Aorta (tissue), 5 donors: ENCODE measurements at regions not wholly inside any gene's neighbourhood (a gene's known extent, or its start where the extent isn't known, plus 50 kb on each side); places are given as distances from the start of the nearest gene placed in this dataset.

Experiments
- ATAC-seq: fragments of 200-7000 bp; cut with Tn5 transposase; one replicate; pipeline ENCODE4 v1.9.1; 2022; ENCODE audit warnings: moderate library complexity; ENCODE audit not compliant: low FRiP score
- DNase-seq, 2 donors: peaks; one replicate each; pipeline ENCODE4 v3.0.0-alpha.2; 2020
- H3K27ac ChIP-seq, 2 donors: one replicate each; pipeline ENCODE4 v1.5.1; 2013; ENCODE audit warnings: low read length in 2 of 2, mild to moderate bottlenecking in 2 of 2, moderate library complexity in 2 of 2, control low read depth in 1 of 2, inconsistent platforms in 1 of 2, low read depth in 1 of 2
- H3K27me3 ChIP-seq, 2 donors: one replicate each; pipeline ENCODE4 v1.6.1; 2013; ENCODE audit warnings: control low read depth in 1 of 2, low read length in 1 of 2, mild to moderate bottlenecking in 1 of 2, moderate library complexity in 1 of 2; ENCODE audit not compliant: insufficient read depth in 2 of 2, control insufficient read depth in 1 of 2
- H3K36me3 ChIP-seq, 2 donors: one replicate each; pipeline ENCODE4 v1.6.1; 2013; ENCODE audit warnings: control low read depth in 1 of 2, low read length in 1 of 2, mild to moderate bottlenecking in 1 of 2; ENCODE audit not compliant: insufficient read depth in 2 of 2, control insufficient read depth in 1 of 2
- H3K4me1 ChIP-seq, 2 donors: one replicate each; pipeline ENCODE4 v1.6.1; 2013; ENCODE audit warnings: low read length in 2 of 2, control low read depth in 1 of 2, mild to moderate bottlenecking in 1 of 2, moderate library complexity in 1 of 2; ENCODE audit not compliant: insufficient read depth in 2 of 2, control insufficient read depth in 1 of 2
- H3K4me3 ChIP-seq, 2 donors: one replicate each; pipeline ENCODE4 v1.5.1; 2013; ENCODE audit warnings: low read length in 2 of 2, control low read depth in 1 of 2, mild to moderate bottlenecking in 1 of 2
- H3K9me3 ChIP-seq: one replicate; pipeline ENCODE4 v1.6.1; 2013; ENCODE audit warnings: mild to moderate bottlenecking, low read length; ENCODE audit not compliant: control insufficient read depth
- WGBS, 2 donors: extraction: QIAGEN DNeasy Blood & Tissue Kit; methylation state at CpG; one replicate each; pipeline ENCODE4 v1.1.7; 2013; 5-methylcytosine and 5-hydroxymethylcytosine counted together
- intact Hi-C, 2 donors: fragments of 100-400 bp; cut with DNase I; formaldehyde crosslinking; loops; one replicate each; pipeline versions ENCODE4 v1.14.2 to v1.15.0; 2022
- donor health status: healthy with polysubstance abuse.
- donor health status: Bipolar disorder and iron deficiency.
- donor health status: DM: no; HTN: no; CAD: no.
- donor health status: DM: no; HTN: no; CAD: no.
- donor health status: DM: yes; HTN: yes; CAD: no.

DNA sequence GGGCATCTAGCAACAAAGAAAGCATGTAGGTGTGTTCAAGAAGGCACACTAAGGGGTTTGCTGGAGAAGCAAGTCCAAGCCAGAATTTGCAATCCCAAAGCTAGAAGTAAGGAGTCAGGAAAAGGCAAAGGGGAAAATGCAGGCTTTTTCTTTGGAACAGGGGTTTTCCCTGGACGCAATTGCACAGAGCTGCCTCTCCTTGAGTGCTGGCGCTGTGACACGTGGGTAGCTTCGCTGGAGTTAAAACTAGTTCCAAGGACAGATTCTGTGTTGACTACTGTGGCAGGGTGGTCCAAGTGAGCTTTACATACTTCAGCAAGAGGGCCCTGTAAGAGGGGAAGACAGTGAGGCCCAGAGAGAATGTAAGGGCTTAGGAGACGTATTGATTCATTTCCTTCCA lies 277.1 kb downstream of the ADGRA3 start:
- 41% methylated on average over 5 of the region's 5 CpGs for WGBS, 2 donors
- no peak overlapping the region for H3K27ac ChIP-seq
- intact Hi-C loops: no loop called here
- DNase-seq (no peak), ATAC-seq (no peak)
- H3K9me3 ChIP-seq: no peaks in the 10 kb centered on the region
- H3K4me3 ChIP-seq: no peak overlapping the region
- H3K27me3 ChIP-seq: no peaks in the 10 kb centered on the region
- no peaks in the 10 kb centered on the region for H3K4me1 ChIP-seq
- H3K36me3 ChIP-seq: no peaks in the 10 kb centered on the region

DNA sequence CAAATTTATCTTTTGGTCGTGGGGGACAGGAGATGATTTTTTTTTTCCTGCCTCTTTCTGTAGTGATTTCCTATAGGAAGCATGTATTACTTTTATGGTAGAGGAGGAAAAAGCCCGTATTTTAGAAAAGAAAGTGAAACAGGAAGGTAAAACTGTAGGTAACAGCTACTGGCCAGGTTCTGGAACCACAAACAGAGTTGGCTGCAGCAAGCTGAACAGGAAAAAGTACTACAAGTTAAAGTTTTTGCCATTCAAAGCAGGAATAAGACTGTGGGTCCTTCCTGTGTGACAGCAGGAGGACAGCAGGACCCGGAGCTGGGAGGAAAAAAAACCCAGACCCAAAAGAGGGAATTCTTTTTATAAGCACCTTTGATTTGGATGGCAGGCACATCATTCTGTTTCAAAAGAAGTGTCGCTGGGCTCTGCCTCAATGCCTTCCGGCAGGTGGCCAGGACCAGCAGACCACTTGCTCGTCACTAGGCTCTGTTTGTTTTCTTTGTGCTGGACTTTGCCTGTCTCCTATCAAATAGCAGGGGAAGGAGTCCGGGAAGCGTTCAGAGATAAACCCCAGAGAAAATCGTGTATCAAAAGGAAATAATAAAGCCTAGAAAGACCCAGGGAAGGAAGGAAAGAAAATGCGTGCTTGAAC lies 277.9 kb downstream of the ADGRA3 start:
- WGBS, 2 donors: 19 to 34% methylated on average over 10 of the region's 10 CpGs
- H3K27ac ChIP-seq: no peak overlapping the region
- H3K4me3 ChIP-seq: no peak overlapping the region
- H3K9me3 ChIP-seq: no peaks in the 10 kb centered on the region
- ATAC-seq (no peak), DNase-seq (no peak)
- intact Hi-C loops: no loop called here
- no peaks in the 10 kb centered on the region for H3K36me3 ChIP-seq
- H3K27me3 ChIP-seq: no peaks in the 10 kb centered on the region
- H3K4me1 ChIP-seq: no peaks in the 10 kb centered on the region

DNA sequence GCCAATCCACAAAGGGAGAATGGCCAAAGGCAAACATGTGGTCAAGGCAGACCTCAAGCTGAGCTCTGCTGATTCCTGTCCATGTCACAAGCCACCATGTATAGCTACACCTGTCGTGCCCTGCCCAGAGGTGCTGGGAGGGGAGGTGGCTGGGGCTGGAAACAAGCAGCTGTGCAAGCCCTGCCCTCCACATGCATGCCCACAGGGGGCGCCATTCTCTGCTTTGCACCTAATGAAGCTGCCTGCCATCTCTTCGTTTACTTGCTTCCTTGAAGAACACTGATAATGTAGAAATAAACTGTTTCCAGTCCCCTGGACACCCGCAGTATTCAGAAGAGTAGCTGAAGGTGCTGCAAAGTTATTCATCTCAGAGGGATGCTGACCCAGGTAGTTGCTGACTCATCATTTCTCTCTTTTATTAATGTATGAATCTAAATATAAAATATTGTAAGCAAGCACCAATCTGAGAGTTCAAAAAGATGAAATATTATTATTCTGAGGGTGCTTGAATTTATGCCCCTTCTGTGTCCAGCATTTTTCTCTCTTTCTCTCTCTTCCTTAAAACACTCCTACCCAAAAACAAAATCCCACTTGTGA lies 278.6 kb downstream of the ADGRA3 start:
- intact Hi-C loops: no loop called here
- Histone ChIP-seq H3K27me3 (no peaks in the 10 kb centered on the region), H3K4me1 (no peaks in the 10 kb centered on the region), H3K27ac (no peak overlapping the region), H3K4me3 (no peak overlapping the region), H3K9me3 (no peaks in the 10 kb centered on the region), H3K36me3 (no peaks in the 10 kb centered on the region)
- no peak for ATAC-seq
- WGBS, 2 donors: 28 to 29% methylated on average over 4 of the region's 4 CpGs
- DNase-seq: no peak

- no peaks in the 10 kb centered on the region for H3K4me1 ChIP-seq
- 23 to 29% methylated on average over 7 of the region's 7 CpGs for WGBS, 2 donors
- intact Hi-C loops: no loop called here
- no peaks in the 10 kb centered on the region for H3K27me3 ChIP-seq
- ATAC-seq (no peak), DNase-seq (no peak)
- H3K36me3 ChIP-seq: no peaks in the 10 kb centered on the region
- no peak overlapping the region for H3K4me3 ChIP-seq
- no peak overlapping the region for H3K27ac ChIP-seq
- no peaks in the 10 kb centered on the region for H3K9me3 ChIP-seq
These were observed 280.2 kb downstream of the ADGRA3 start for GRCh38 chr4:22235698-22236097.

- intact Hi-C loops: no loop called here
- H3K36me3 ChIP-seq: no peaks in the 10 kb centered on the region
- 40 to 53% methylated on average over 7 of the region's 7 CpGs for WGBS, 2 donors
- H3K4me3 ChIP-seq: no peak overlapping the region
- no peaks in the 10 kb centered on the region for H3K4me1 ChIP-seq
- H3K27ac ChIP-seq: no peak overlapping the region
- no peak for ATAC-seq
- H3K9me3 ChIP-seq: no peaks in the 10 kb centered on the region
- H3K27me3 ChIP-seq: no peaks in the 10 kb centered on the region
- no peak for DNase-seq
These were observed 282.6 kb downstream of the ADGRA3 start for GRCh38 chr4:22233230-22233629.

DNA sequence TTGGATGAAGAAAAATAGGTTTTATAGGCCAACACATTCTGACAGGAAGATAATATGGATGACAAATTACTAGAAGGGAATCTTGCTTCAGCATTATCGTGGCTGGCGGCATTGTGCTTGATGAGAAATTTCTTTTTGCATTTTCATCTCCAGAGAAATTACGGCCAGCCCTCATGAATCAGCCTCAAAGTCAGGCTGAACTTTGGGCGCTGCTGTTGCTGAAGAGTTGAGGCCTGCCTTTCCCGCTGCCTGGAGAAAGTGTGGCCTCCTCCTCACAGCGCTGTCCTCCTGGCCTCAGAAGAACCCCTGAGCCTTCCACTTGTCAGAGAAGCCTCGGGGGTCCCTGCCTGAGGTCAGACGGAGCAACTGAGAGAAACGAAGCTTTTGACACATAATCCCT lies 272.4 kb upstream of the KCNIP4 start:
- H3K36me3 ChIP-seq: no peaks in the 10 kb centered on the region
- no peaks in the 10 kb centered on the region for H3K9me3 ChIP-seq
- H3K4me3 ChIP-seq: no peak overlapping the region
- ATAC-seq (peak; percentile 27), DNase-seq (no peak)
- H3K4me1 ChIP-seq: no peaks in the 10 kb centered on the region
- intact Hi-C loops: no loop called here
- WGBS, 2 donors: 40 to 51% methylated on average over 9 of the region's 9 CpGs
- no peak overlapping the region for H3K27ac ChIP-seq
- H3K27me3 ChIP-seq: no peaks in the 10 kb centered on the region

DNA sequence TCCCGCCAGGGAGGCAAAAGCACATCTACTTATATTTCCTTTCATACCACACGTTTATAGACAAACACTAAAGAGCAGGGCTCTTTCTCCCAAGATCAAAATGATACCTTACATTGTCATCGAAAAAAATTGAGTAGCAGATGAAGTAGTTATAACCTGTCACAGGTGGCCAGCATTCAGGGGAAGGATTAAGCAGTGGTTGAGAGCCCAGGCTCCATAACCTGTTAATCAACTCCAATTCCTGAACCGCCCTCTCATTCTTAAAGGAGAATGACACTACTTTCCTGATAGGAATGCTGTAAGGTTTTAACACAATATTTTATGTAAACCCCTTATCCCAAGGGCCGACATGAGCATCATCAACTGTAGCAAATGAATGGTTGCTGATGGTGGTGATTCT lies 268.9 kb upstream of the KCNIP4 start:
- Histone ChIP-seq H3K36me3 (no peaks in the 10 kb centered on the region), H3K27me3 (no peaks in the 10 kb centered on the region), H3K4me3 (no peak overlapping the region), H3K4me1 (no peaks in the 10 kb centered on the region), H3K9me3 (peaks cover 2% of the 10 kb centered on the region), H3K27ac (no peak overlapping the region)
- intact Hi-C loops: no loop called here
- ATAC-seq (no peak), DNase-seq (no peak)
- 76 to 78% methylated on average over 5 of the region's 5 CpGs for WGBS, 2 donors

- Histone ChIP-seq H3K4me3 (no peak overlapping the region), H3K27ac (no peak overlapping the region), H3K36me3 (no peaks in the 10 kb centered on the region), H3K27me3 (no peaks in the 10 kb centered on the region), H3K4me1 (no peaks in the 10 kb centered on the region), H3K9me3 (peaks cover 2% of the 10 kb centered on the region)
- WGBS, 2 donors: 72 to 79% methylated on average over 1 of the region's 1 CpG
- ATAC-seq (no peak), DNase-seq (no peak)
- intact Hi-C loops: no loop called here
These were observed 267.7 kb upstream of the KCNIP4 start for GRCh38 chr4:22216278-22216677.

DNA sequence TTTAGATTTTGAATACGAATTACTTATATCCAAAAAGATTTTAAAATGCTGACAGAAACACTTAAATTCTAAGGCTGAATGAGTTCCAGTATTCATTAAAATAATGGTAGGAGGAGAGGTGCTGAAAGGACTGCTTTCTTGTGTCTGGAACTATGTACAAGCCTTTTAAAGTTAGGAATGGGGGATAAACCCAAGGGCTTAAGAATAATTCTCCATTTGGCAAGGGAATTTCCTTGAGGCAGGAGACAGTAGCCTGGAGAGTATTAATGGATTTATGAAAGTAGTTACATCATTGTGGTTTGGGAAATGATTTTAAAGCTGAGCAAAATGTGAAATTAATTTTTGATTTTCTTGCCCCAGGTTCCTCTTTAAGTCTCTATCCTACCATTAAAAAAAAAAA lies 266.5 kb upstream of the KCNIP4 start:
- WGBS, 2 donors: 64 to 70% methylated on average over 1 of the region's 1 CpG
- Histone ChIP-seq H3K36me3 (no peaks in the 10 kb centered on the region), H3K4me1 (no peaks in the 10 kb centered on the region), H3K27me3 (no peaks in the 10 kb centered on the region), H3K9me3 (peaks cover 2% of the 10 kb centered on the region), H3K4me3 (no peak overlapping the region), H3K27ac (no peak overlapping the region)
- ATAC-seq: no peak
- intact Hi-C loops: no loop called here
- no peak for DNase-seq
